Lower leg skin (tissue), 3 donors: ENCODE measurements at regions not wholly inside any gene's neighbourhood (a gene's known extent, or its start where the extent isn't known, plus 50 kb on each side); places are given as distances from the start of the nearest gene placed in this dataset.

Experiments used
- POLR2A ChIP-seq, 2 donors: fragments of 450-650 bp; IDR thresholded peaks; one replicate each; pipeline ENCODE4 v1.6.1; 2016 to 2017; ENCODE audit warnings: antibody characterized with exemption in 2 of 2, mild to moderate bottlenecking in 1 of 2, moderate library complexity in 1 of 2
- TF ChIP-seq, protein P1 (sequence below), 3 donors: fragments of 450-650 bp; IDR thresholded peaks; one replicate each; pipeline ENCODE4 v1.5.1; 2016; ENCODE audit warnings: antibody characterized with exemption in 3 of 3, mild to moderate bottlenecking in 3 of 3, moderate library complexity in 2 of 3

DNA sequence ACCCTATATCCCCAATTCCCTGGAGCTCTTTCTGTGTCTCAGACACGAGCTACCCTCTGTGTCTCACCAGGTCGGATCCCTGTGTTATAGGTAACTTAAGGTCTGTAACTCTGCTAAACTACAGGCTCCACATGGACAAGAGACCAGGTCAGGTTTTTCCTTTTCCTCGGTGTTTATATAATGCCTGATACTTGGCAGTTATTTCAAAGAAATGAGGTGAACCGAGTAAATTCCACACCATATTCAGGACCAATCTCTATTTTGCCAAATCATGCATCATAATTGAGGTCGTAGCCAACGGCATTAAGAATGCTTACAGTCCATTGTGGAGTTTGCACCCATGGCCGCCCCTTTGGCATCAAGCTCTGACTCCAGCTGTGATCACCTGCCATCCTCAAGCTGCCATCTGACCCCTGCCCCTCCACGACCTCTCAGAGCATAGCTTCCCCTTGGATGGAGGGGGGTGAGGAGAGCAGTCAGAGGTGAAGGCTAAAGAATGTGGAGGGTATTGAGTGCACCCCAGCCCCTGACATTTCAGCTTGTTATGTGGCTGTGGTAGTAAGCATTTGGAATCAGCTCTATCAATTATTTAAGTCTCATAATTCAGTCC, 434.7 kb upstream of the RBFOX1 start:
- TF ChIP-seq, protein P1, sequence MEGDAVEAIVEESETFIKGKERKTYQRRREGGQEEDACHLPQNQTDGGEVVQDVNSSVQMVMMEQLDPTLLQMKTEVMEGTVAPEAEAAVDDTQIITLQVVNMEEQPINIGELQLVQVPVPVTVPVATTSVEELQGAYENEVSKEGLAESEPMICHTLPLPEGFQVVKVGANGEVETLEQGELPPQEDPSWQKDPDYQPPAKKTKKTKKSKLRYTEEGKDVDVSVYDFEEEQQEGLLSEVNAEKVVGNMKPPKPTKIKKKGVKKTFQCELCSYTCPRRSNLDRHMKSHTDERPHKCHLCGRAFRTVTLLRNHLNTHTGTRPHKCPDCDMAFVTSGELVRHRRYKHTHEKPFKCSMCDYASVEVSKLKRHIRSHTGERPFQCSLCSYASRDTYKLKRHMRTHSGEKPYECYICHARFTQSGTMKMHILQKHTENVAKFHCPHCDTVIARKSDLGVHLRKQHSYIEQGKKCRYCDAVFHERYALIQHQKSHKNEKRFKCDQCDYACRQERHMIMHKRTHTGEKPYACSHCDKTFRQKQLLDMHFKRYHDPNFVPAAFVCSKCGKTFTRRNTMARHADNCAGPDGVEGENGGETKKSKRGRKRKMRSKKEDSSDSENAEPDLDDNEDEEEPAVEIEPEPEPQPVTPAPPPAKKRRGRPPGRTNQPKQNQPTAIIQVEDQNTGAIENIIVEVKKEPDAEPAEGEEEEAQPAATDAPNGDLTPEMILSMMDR (IDR thresholded peaks at IDR 0.05), result no peak
- no peak for TF ChIP-seq POLR2A (IDR thresholded peaks at IDR 0.05)
